B cell (primary cell): ENCODE measurements at regions not wholly inside any gene's neighbourhood (a gene's known extent, or its start where the extent isn't known, plus 50 kb on each side); places are given as distances from the start of the nearest gene placed in this dataset.

Source experiments
- ATAC-seq: fragments of 200-7000 bp; cut with Tn5 transposase; one replicate; pipeline ENCODE4 v1.10.0; 2021; ENCODE audit warnings: low read depth, mild to moderate bottlenecking, moderate number of reproducible peaks, moderate library complexity
- CTCF ChIA-PET: fragments of 350-600 bp; sonication (Branson Sonifier 250); formaldehyde crosslinking; loops from one replicate; lab custom pipeline; 2021; ENCODE audit warnings: antibody characterized with exemption, inconsistent platforms; lab: Charles Lee
- POLR2A ChIA-PET: fragments of 350-600 bp; sonication (Branson Sonifier 250); formaldehyde crosslinking; loops from one replicate; lab custom pipeline; 2021; ENCODE audit warnings: antibody characterized with exemption; lab: Charles Lee
- DNase-seq: peaks from one replicate; pipeline ENCODE4 v3.0.0; 2013
- H2AFZ ChIP-seq: 2 replicates; pipeline ENCODE4 v1.6.1; 2012; ENCODE audit warnings: mild to moderate bottlenecking, low read depth, low read length; ENCODE audit not compliant: insufficient read depth, poor library complexity, severe bottlenecking
- H3K27ac ChIP-seq, 2 donors: 1 replicate in 1 of 2; 2 replicates in 1 of 2; pipeline ENCODE4 v1.5.1; 2012 to 2013; ENCODE audit warnings: low read length in 2 of 2, mild to moderate bottlenecking in 2 of 2, moderate library complexity in 1 of 2
- H3K27me3 ChIP-seq, 4 experiments: fragments of 200-600 bp in 1 of 4; sonication (generic) in 1 of 4; replicated peaks in 1 of 4; 1 replicate in 2 of 4; 2 replicates in 2 of 4; pipeline versions ENCODE4 v1.6.1 to v1.7.0; 2013 to 2016; ENCODE audit warnings: low read length in 3 of 4, mild to moderate bottlenecking in 2 of 4, mixed read lengths in 1 of 4, moderate library complexity in 1 of 4; ENCODE audit not compliant: insufficient read depth in 4 of 4, control insufficient read depth in 3 of 4; ENCODE audit errors: control extremely low read depth in 1 of 4
- H3K36me3 ChIP-seq, 2 experiments: replicated peaks in 1 of 2; 1 replicate in 1 of 2; 2 replicates in 1 of 2; pipeline versions ENCODE4 v1.6.1 to v1.7.1; 2013; ENCODE audit warnings: low read length in 1 of 2; ENCODE audit not compliant: insufficient read depth in 2 of 2, control insufficient read depth in 1 of 2; ENCODE audit errors: control extremely low read depth in 1 of 2, extremely low read depth in 1 of 2
- H3K4me1 ChIP-seq, 2 donors: fragments of 200-600 bp in 1 of 2; sonication (generic) in 1 of 2; 1 replicate in 1 of 2; 2 replicates in 1 of 2; pipeline versions ENCODE4 v1.5.1 to v1.6.1; 2013 to 2017; ENCODE audit warnings: low read length in 2 of 2; ENCODE audit not compliant: control insufficient read depth in 2 of 2, insufficient read depth in 2 of 2
- H3K4me2 ChIP-seq: replicated peaks from 2 replicates; pipeline ENCODE3; 2012; ENCODE audit warnings: mild to moderate bottlenecking, low read depth, low read length; ENCODE audit not compliant: poor library complexity, severe bottlenecking
- H3K4me3 ChIP-seq, 5 experiments: fragments of 200-600 bp in 1 of 5; sonication (generic) in 1 of 5; 1 replicate in 3 of 5; 2 replicates in 2 of 5; pipeline versions ENCODE4 v1.5.1 to v1.7.0; 2011 to 2016; ENCODE audit warnings: low read length in 4 of 5, mild to moderate bottlenecking in 4 of 5, low read depth in 2 of 5, control low read depth in 1 of 5, moderate library complexity in 1 of 5; ENCODE audit not compliant: insufficient read depth in 1 of 5; ENCODE audit errors: control extremely low read depth in 1 of 5, extremely low read depth in 1 of 5
- H3K79me2 ChIP-seq: fragments of 200-600 bp; sonication (generic); one replicate; pipeline ENCODE4 v1.6.0; 2016; ENCODE audit warnings: low read length; ENCODE audit not compliant: control insufficient read depth, insufficient read depth
- H3K9ac ChIP-seq: fragments of 200-600 bp; sonication (generic); 2 replicates; pipeline ENCODE4 v1.6.1; 2017; ENCODE audit warnings: mild to moderate bottlenecking, low read length, moderate library complexity
- H3K9me3 ChIP-seq, 3 donors: one replicate each; pipeline versions ENCODE4 v1.6.1 to v1.7.1; 2013; ENCODE audit warnings: low read length in 2 of 3; ENCODE audit not compliant: control insufficient read depth in 2 of 3, insufficient read depth in 1 of 3; ENCODE audit errors: control extremely low read depth in 1 of 3
- H4K20me1 ChIP-seq: 2 replicates; pipeline ENCODE4 v1.6.0; 2012; ENCODE audit warnings: mild to moderate bottlenecking, low read length; ENCODE audit not compliant: insufficient read depth, control insufficient read depth, poor library complexity, severe bottlenecking
- H3K27ac Mint-ChIP-seq: one replicate; pipeline ENCODE4 v1.8.0; 2021; ENCODE audit warnings: mixed read lengths
- H3K27me3 Mint-ChIP-seq: one replicate; pipeline ENCODE4 v1.8.0; 2021; ENCODE audit warnings: mixed read lengths
- H3K4me1 Mint-ChIP-seq: one replicate; pipeline ENCODE4 v1.8.0; 2021; ENCODE audit warnings: mixed read lengths
- H3K4me3 Mint-ChIP-seq: one replicate; pipeline ENCODE4 v1.8.0; 2021; ENCODE audit warnings: mixed read lengths
- H3K9me3 Mint-ChIP-seq: one replicate; pipeline ENCODE4 v1.8.0; 2022; ENCODE audit warnings: mixed read lengths; ENCODE audit not compliant: insufficient read depth
- CTCF ChIP-seq: fragments of 200-600 bp; IDR thresholded peaks from one replicate; pipeline ENCODE4 v1.8.0; 2022; ENCODE audit warnings: antibody characterized with exemption, mild to moderate bottlenecking
- EZH2 ChIP-seq: IDR thresholded peaks from 2 replicates; pipeline ENCODE4 v1.6.1; 2012; ENCODE audit warnings: borderline replicate concordance, low read depth, mild to moderate bottlenecking, moderate library complexity, low read length; ENCODE audit not compliant: insufficient read depth, poor library complexity, severe bottlenecking
- WGBS: methylation state at CpG from one replicate; pipeline ENCODE4 v1.1.5; 2013; ENCODE audit warnings: missing lambda C conversion rate; ENCODE audit not compliant: insufficient coverage; 5-methylcytosine and 5-hydroxymethylcytosine counted together
- intact Hi-C: fragments of 100-400 bp; cut with micrococcal nuclease; formaldehyde crosslinking; loops from one replicate; pipeline ENCODE4 v1.10.0; 2022

DNA sequence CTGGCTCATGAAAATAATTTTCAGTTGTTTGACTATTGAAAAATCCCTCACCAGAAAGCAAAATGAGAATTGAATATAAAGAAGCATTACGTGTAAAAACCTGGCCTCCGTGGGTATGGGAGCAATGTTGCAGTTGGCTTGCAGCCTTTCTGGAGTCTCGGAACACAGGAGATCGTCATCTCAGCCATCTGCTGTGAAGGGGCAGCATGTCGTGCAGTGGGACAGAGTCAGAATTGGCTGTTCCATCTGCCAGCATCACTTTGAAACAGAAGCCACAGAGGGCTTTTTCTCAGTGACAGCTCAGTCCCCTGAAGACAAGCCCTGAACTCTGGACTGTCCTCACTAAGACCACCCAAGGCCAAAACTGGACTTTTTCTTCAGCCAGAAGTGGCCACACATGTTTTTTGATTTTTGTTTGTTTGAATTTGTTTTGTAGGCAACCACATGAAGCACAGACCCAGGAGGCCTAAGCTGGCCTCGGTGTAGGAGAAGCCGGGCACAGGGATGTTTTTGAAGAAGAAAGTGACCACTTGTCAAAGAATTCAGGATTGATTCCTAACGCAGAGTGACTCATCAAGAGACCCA, 170.8 kb upstream of the DYRK2 start:
- Histone ChIP-seq H3K36me3 (no peaks in the 10 kb centered on the region), H3K4me3 (no peak overlapping the region), H3K4me2 (no peak overlapping the region), H3K9ac (no peak overlapping the region), H3K9me3 (no peaks in the 10 kb centered on the region), H4K20me1 (no peaks in the 10 kb centered on the region), H3K27me3 (no peaks in the 10 kb centered on the region), H3K27ac (no peak overlapping the region), H2AFZ (no peak overlapping the region), H3K79me2 (no peaks in the 10 kb centered on the region), H3K4me1 (peaks cover under 1 to 3% of the 10 kb centered on the region in 2 donors)
- DNase-seq (no peak), ATAC-seq (no peak)
- intact Hi-C loops, result no loop called here
- WGBS, result 98% methylated on average over 7 of the region's 8 CpGs
- TF ChIP-seq EZH2 (no peak), CTCF (no peak)
- H3K9me3 Mint-ChIP-seq, result no peaks in the 10 kb centered on the region
- no peak overlapping the region for H3K27ac Mint-ChIP-seq
- POLR2A ChIA-PET, result no interaction called here
- H3K4me3 Mint-ChIP-seq, result no peak overlapping the region
- H3K4me1 Mint-ChIP-seq, result peaks cover 7% of the 10 kb centered on the region
- no peaks in the 10 kb centered on the region for H3K27me3 Mint-ChIP-seq
- CTCF ChIA-PET, result no interaction called here

DNA sequence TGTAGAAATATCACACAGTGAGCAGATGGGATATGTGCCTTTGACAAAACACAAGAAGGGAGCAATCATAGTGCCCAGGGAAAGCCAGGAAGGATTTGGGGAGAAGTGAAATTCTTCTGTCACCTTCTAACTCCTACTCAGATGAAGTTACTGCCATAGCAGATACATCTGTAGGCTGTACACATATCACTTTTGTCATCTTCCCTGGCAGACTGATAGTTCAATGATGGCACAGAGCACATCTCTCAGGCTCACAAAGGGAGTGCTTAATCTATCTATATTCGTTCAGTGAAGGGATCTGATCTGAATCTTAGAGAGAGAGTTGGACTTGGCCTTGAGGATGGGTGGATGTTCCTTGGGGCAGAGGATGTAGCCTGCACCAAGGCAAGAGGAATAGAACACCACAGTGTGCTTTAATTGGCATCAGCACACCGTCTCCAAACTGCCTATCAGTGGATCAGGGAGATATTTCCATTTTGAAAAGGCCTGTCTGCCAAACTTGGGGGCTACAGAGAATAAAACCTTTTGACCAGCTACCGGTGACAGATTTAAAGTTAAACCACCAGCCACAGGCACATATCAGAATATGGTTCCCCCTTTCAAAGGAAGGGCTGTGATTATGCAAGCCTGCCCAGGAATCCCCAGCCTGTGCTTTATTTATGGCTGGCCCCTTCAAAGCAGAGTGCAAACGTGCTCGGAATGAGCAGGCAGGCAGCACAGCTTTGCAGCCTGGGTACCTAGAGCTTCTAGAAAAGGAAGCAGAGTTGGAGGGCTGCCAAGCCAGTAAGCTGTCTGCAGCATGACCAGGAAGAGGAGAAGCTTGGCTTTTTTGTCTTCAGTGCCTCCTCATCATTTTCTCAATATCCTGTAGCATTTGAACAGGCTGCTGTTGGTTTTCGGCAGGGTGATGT, 165.5 kb upstream of the DYRK2 start:
- H3K9ac ChIP-seq, result no peak overlapping the region
- H3K4me3 ChIP-seq, result no peak overlapping the region
- peaks cover 22% of the 10 kb centered on the region for H3K4me1 Mint-ChIP-seq
- H3K27me3 Mint-ChIP-seq, result no peaks in the 10 kb centered on the region
- H3K27me3 ChIP-seq, result no peaks in the 10 kb centered on the region
- peak overlapping the region; percentile 40 for H2AFZ ChIP-seq
- intact Hi-C loops, result no loop called here
- H3K9me3 Mint-ChIP-seq, result peaks cover 4% of the 10 kb centered on the region
- no peaks in the 10 kb centered on the region for H3K79me2 ChIP-seq
- POLR2A ChIA-PET, result interaction anchor here (1.2 kb wide), 1 partner anchor 165 kb away, joined by 4 read pairs; the partner anchor contains the start of gene DYRK2
- TF ChIP-seq CTCF (no peak), EZH2 (no peak)
- H3K4me3 Mint-ChIP-seq, result no peak overlapping the region
- H4K20me1 ChIP-seq, result no peaks in the 10 kb centered on the region
- CTCF ChIA-PET, result interaction anchor here (1.0 to 1.2 kb wide), 2 partner anchors 302 to 460 kb away, joined by 3 to 4 read pairs; no protein-coding TSS in a partner anchor
- peak overlapping the region; percentile 15 for H3K4me2 ChIP-seq
- ATAC-seq (peak; percentile 53), DNase-seq (peak; percentile 42)
- no peak overlapping the region for H3K27ac ChIP-seq
- WGBS, result 0% methylated on average over 2 of the region's 6 CpGs
- no peak overlapping the region for H3K27ac Mint-ChIP-seq
- no peaks in the 10 kb centered on the region for H3K36me3 ChIP-seq
- H3K4me1 ChIP-seq, result peaks cover 10 to 16% of the 10 kb centered on the region in 2 donors
- H3K9me3 ChIP-seq, result peaks cover 0 to 12% (median 11%) of the 10 kb centered on the region in 3 donors
